ENCODE measurements at regions not wholly inside any gene's neighbourhood (a gene's known extent, or its start where the extent isn't known, plus 50 kb on each side); places are given as distances from the start of the nearest gene placed in this dataset.

GRCh38 chr2:5148392-5149085 is 543.6 kb upstream of the SOX11 start:
- Mint-ChIP-seq H3K36me3 (ENCODE audit: low read depth) (no peaks in the 10 kb centered on the region), H3K27ac (no peak overlapping the region), H3K4me3 (ENCODE audit: low read depth) (no peak overlapping the region), H3K4me1 (ENCODE audit: low read depth) (no peaks in the 10 kb centered on the region), H3K9me3 (peaks cover 50% of the 10 kb centered on the region), H3K27me3 (ENCODE audit: low read depth) (no peaks in the 10 kb centered on the region)
- no peak for DNase-seq (ENCODE audit: low spot score)
- intact Hi-C loops (cut with micrococcal nuclease): no loop called here

GRCh38 chr2:5150871-5151270 is 541.3 kb upstream of the SOX11 start:
- Mint-ChIP-seq H3K27me3 (ENCODE audit: low read depth) (no peaks in the 10 kb centered on the region), H3K27ac (no peak overlapping the region), H3K9me3 (peaks cover 49% of the 10 kb centered on the region), H3K36me3 (ENCODE audit: low read depth) (no peaks in the 10 kb centered on the region), H3K4me3 (ENCODE audit: low read depth) (no peak overlapping the region), H3K4me1 (ENCODE audit: low read depth) (no peaks in the 10 kb centered on the region)
- intact Hi-C loops (cut with micrococcal nuclease): no loop called here
- DNase-seq (ENCODE audit: low spot score): no peak

- Mint-ChIP-seq H3K27me3 (ENCODE audit: low read depth) (no peaks in the 10 kb centered on the region), H3K36me3 (ENCODE audit: low read depth) (no peaks in the 10 kb centered on the region), H3K4me3 (ENCODE audit: low read depth) (no peak overlapping the region), H3K9me3 (peaks cover 56% of the 10 kb centered on the region), H3K27ac (no peak overlapping the region), H3K4me1 (ENCODE audit: low read depth) (no peaks in the 10 kb centered on the region)
- DNase-seq (ENCODE audit: low spot score): no peak
- intact Hi-C loops (cut with micrococcal nuclease): no loop called here
Measured at GRCh38 chr2:5164776-5165525, 527.2 kb upstream of the SOX11 start.

GRCh38 chr2:5172923-5173322 is 519.3 kb upstream of the SOX11 start:
- H3K4me1 Mint-ChIP-seq (ENCODE audit: low read depth): no peaks in the 10 kb centered on the region
- no peak for DNase-seq (ENCODE audit: low spot score)
- no peak overlapping the region for H3K27ac Mint-ChIP-seq
- no peaks in the 10 kb centered on the region for H3K27me3 Mint-ChIP-seq (ENCODE audit: low read depth)
- H3K9me3 Mint-ChIP-seq: peaks cover 24% of the 10 kb centered on the region
- no peaks in the 10 kb centered on the region for H3K36me3 Mint-ChIP-seq (ENCODE audit: low read depth)
- H3K4me3 Mint-ChIP-seq (ENCODE audit: low read depth): no peak overlapping the region
- intact Hi-C loops (cut with micrococcal nuclease): no loop called here

- H3K4me1 Mint-ChIP-seq (ENCODE audit: low read depth): no peaks in the 10 kb centered on the region
- no peak overlapping the region for H3K4me3 Mint-ChIP-seq (ENCODE audit: low read depth)
- no peaks in the 10 kb centered on the region for H3K27me3 Mint-ChIP-seq (ENCODE audit: low read depth)
- intact Hi-C loops (cut with micrococcal nuclease): no loop called here
- peaks cover 20% of the 10 kb centered on the region for H3K9me3 Mint-ChIP-seq
- H3K27ac Mint-ChIP-seq: no peak overlapping the region
- H3K36me3 Mint-ChIP-seq (ENCODE audit: low read depth): no peaks in the 10 kb centered on the region
- DNase-seq (ENCODE audit: low spot score): no peak
Measured at GRCh38 chr2:5173876-5174535, 518.2 kb upstream of the SOX11 start.

- H3K27ac Mint-ChIP-seq: no peak overlapping the region
- no peaks in the 10 kb centered on the region for H3K4me1 Mint-ChIP-seq (ENCODE audit: low read depth)
- intact Hi-C loops (cut with micrococcal nuclease): no loop called here
- no peaks in the 10 kb centered on the region for H3K27me3 Mint-ChIP-seq (ENCODE audit: low read depth)
- H3K36me3 Mint-ChIP-seq (ENCODE audit: low read depth): no peaks in the 10 kb centered on the region
- H3K9me3 Mint-ChIP-seq: peaks cover 20% of the 10 kb centered on the region
- no peak overlapping the region for H3K4me3 Mint-ChIP-seq (ENCODE audit: low read depth)
- no peak for DNase-seq (ENCODE audit: low spot score)
Measured at GRCh38 chr2:5175231-5175630, 517.0 kb upstream of the SOX11 start.

GRCh38 chr2:5176764-5177163 is 515.4 kb upstream of the SOX11 start:
- H3K27ac Mint-ChIP-seq: no peak overlapping the region
- DNase-seq (ENCODE audit: low spot score): no peak
- intact Hi-C loops (cut with micrococcal nuclease): no loop called here
- peaks cover 30% of the 10 kb centered on the region for H3K9me3 Mint-ChIP-seq
- H3K4me3 Mint-ChIP-seq (ENCODE audit: low read depth): no peak overlapping the region
- no peaks in the 10 kb centered on the region for H3K27me3 Mint-ChIP-seq (ENCODE audit: low read depth)
- H3K36me3 Mint-ChIP-seq (ENCODE audit: low read depth): no peaks in the 10 kb centered on the region
- no peaks in the 10 kb centered on the region for H3K4me1 Mint-ChIP-seq (ENCODE audit: low read depth)

GRCh38 chr2:5183031-5183430 is 509.2 kb upstream of the SOX11 start:
- Mint-ChIP-seq H3K36me3 (ENCODE audit: low read depth) (no peaks in the 10 kb centered on the region), H3K27me3 (ENCODE audit: low read depth) (no peaks in the 10 kb centered on the region), H3K27ac (no peak overlapping the region), H3K4me1 (ENCODE audit: low read depth) (no peaks in the 10 kb centered on the region), H3K4me3 (ENCODE audit: low read depth) (no peak overlapping the region), H3K9me3 (peaks cover 33% of the 10 kb centered on the region)
- DNase-seq (ENCODE audit: low spot score): no peak
- intact Hi-C loops (cut with micrococcal nuclease): no loop called here

GRCh38 chr2:5187283-5187682 is 504.9 kb upstream of the SOX11 start:
- Mint-ChIP-seq H3K36me3 (ENCODE audit: low read depth) (no peaks in the 10 kb centered on the region), H3K27ac (no peak overlapping the region), H3K27me3 (ENCODE audit: low read depth) (no peaks in the 10 kb centered on the region), H3K4me1 (ENCODE audit: low read depth) (no peaks in the 10 kb centered on the region), H3K9me3 (peaks cover 37% of the 10 kb centered on the region), H3K4me3 (ENCODE audit: low read depth) (no peak overlapping the region)
- intact Hi-C loops (cut with micrococcal nuclease): no loop called here
- DNase-seq (ENCODE audit: low spot score): no peak

- Mint-ChIP-seq H3K27me3 (ENCODE audit: low read depth) (no peaks in the 10 kb centered on the region), H3K9me3 (peaks cover 39% of the 10 kb centered on the region), H3K4me3 (ENCODE audit: low read depth) (no peak overlapping the region), H3K27ac (no peak overlapping the region), H3K36me3 (ENCODE audit: low read depth) (no peaks in the 10 kb centered on the region), H3K4me1 (ENCODE audit: low read depth) (no peaks in the 10 kb centered on the region)
- DNase-seq (ENCODE audit: low spot score): no peak
- intact Hi-C loops (cut with micrococcal nuclease): no loop called here
Measured at GRCh38 chr2:5188636-5189035, 503.5 kb upstream of the SOX11 start.

GRCh38 chr2:5190023-5190422 is 502.2 kb upstream of the SOX11 start:
- no peak for DNase-seq (ENCODE audit: low spot score)
- intact Hi-C loops (cut with micrococcal nuclease): no loop called here
- H3K27ac Mint-ChIP-seq: no peak overlapping the region
- H3K27me3 Mint-ChIP-seq (ENCODE audit: low read depth): no peaks in the 10 kb centered on the region
- H3K9me3 Mint-ChIP-seq: peaks cover 42% of the 10 kb centered on the region
- no peak overlapping the region for H3K4me3 Mint-ChIP-seq (ENCODE audit: low read depth)
- H3K36me3 Mint-ChIP-seq (ENCODE audit: low read depth): no peaks in the 10 kb centered on the region
- H3K4me1 Mint-ChIP-seq (ENCODE audit: low read depth): no peaks in the 10 kb centered on the region

- Mint-ChIP-seq H3K27ac (no peak overlapping the region), H3K27me3 (ENCODE audit: low read depth) (no peaks in the 10 kb centered on the region), H3K36me3 (ENCODE audit: low read depth) (no peaks in the 10 kb centered on the region), H3K9me3 (peaks cover 32% of the 10 kb centered on the region), H3K4me3 (ENCODE audit: low read depth) (no peak overlapping the region), H3K4me1 (ENCODE audit: low read depth) (no peaks in the 10 kb centered on the region)
- intact Hi-C loops (cut with micrococcal nuclease): no loop called here
- DNase-seq (ENCODE audit: low spot score): no peak
Measured at GRCh38 chr2:5195636-5196035, 496.5 kb upstream of the SOX11 start.

GRCh38 chr2:5203134-5203755 is 488.9 kb upstream of the SOX11 start:
- H3K4me1 Mint-ChIP-seq (ENCODE audit: low read depth): no peaks in the 10 kb centered on the region
- H3K27me3 Mint-ChIP-seq (ENCODE audit: low read depth): no peaks in the 10 kb centered on the region
- H3K36me3 Mint-ChIP-seq (ENCODE audit: low read depth): no peaks in the 10 kb centered on the region
- intact Hi-C loops (cut with micrococcal nuclease): no loop called here
- H3K27ac Mint-ChIP-seq: no peak overlapping the region
- DNase-seq (ENCODE audit: low spot score): no peak
- no peak overlapping the region for H3K4me3 Mint-ChIP-seq (ENCODE audit: low read depth)
- peaks cover 28% of the 10 kb centered on the region for H3K9me3 Mint-ChIP-seq

Data from activated T-helper 2 cell treated with anti-CD3 and anti-CD28 coated beads, Interferon-gamma antibody, Interleukin-2, Interleukin-4, amounts not matched to agents 10 μg/mL and 5 μg/mL and 100 μg/mL, durations not matched to agents 14 hours and 24 hours and 36 hours (primary cell).